SK-N-SH (cell line): ENCODE measurements at regions not wholly inside any gene's neighbourhood (a gene's known extent, or its start where the extent isn't known, plus 50 kb on each side); places are given as distances from the start of the nearest gene placed in this dataset.

Experiments used
- ELF1 ChIP-seq: IDR thresholded peaks from 2 replicates; pipeline ENCODE4 v1.4.0; 2012
- EP300 ChIP-seq, 2 experiments: IDR thresholded peaks; 2 replicates each; pipeline versions ENCODE4 v1.4.0 to v1.6.1; 2012; ENCODE audit warnings: borderline replicate concordance in 1 of 2, low read depth in 1 of 2, low read length in 1 of 2
- POLR2AphosphoS5 ChIP-seq: IDR thresholded peaks from 2 replicates; pipeline ENCODE4 v1.6.1; 2012; ENCODE audit warnings: low read depth, low read length
- TF ChIP-seq, protein P1 (sequence below): fragments of 200-600 bp; sonication (generic); IDR thresholded peaks from 2 replicates; pipeline ENCODE4 v1.6.1; 2017; ENCODE audit warnings: antibody characterized with exemption, mild to moderate bottlenecking, moderate library complexity

DNA sequence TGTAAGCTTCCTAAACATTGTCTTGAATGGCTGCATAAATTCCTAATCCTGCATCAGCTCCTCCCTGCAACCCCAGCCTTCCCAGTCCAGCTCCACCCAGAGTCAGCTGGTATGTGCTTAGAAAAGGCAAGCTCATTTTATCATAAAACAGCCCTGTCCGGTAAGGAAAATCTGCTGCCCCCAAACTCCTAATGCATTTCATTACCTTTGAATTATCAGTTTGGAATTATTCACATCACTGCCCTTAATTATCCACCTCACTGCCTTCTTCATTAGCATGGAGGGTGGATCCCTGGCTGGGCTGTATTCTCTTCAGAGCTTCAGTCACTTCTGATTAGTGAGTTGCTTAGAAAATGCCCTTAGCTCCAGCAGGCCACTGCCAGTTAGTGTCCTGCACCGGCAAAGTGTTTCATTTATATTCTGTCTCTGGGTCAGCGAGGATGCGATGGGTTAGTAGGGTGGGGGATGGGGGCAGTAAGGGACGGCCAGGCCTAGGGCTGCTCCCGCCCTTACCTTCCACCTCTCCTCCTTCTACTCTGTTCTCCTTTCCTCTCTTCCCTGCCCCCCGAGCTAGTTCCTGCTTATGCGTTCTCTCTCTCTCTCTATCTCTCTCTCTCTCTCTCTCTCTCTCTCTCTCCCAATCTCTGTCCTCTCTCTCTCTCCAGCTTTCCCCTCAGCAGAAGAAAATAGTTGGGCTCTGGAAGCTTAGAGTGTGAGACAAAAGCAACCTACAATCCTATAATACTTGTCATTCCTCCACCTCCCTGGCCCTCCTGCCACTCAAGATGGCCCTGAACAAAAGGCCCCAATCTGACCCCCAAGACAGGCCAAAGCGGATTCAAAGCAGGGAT, 174.8 kb upstream of the KLF3 start:
- TF ChIP-seq, protein P1, sequence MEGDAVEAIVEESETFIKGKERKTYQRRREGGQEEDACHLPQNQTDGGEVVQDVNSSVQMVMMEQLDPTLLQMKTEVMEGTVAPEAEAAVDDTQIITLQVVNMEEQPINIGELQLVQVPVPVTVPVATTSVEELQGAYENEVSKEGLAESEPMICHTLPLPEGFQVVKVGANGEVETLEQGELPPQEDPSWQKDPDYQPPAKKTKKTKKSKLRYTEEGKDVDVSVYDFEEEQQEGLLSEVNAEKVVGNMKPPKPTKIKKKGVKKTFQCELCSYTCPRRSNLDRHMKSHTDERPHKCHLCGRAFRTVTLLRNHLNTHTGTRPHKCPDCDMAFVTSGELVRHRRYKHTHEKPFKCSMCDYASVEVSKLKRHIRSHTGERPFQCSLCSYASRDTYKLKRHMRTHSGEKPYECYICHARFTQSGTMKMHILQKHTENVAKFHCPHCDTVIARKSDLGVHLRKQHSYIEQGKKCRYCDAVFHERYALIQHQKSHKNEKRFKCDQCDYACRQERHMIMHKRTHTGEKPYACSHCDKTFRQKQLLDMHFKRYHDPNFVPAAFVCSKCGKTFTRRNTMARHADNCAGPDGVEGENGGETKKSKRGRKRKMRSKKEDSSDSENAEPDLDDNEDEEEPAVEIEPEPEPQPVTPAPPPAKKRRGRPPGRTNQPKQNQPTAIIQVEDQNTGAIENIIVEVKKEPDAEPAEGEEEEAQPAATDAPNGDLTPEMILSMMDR: no peak
- TF ChIP-seq EP300 (IDR thresholded peaks at IDR 0.05; ENCODE audit: borderline replicate concordance in 1 of 2, low read depth in 1 of 2, low read length in 1 of 2) (no peak), POLR2AphosphoS5 (no peak), ELF1 (no peak)
